Breast epithelium (tissue), 3 donors: ENCODE measurements at regions not wholly inside any gene's neighbourhood (a gene's known extent, or its start where the extent isn't known, plus 50 kb on each side); places are given as distances from the start of the nearest gene placed in this dataset.
"Not testable (repeated sequence)": the region's sequence is repeated elsewhere in the genome, so short reads cannot be mapped to it uniquely, and the experiment has no call there.

Source experiments
- CTCF ChIP-seq, 3 donors: fragments of 450-650 bp; IDR thresholded peaks; one replicate each; pipeline ENCODE4 v1.5.1; 2016 to 2017; ENCODE audit warnings: antibody characterized with exemption in 3 of 3, mild to moderate bottlenecking in 3 of 3, moderate library complexity in 3 of 3
- POLR2A ChIP-seq: fragments of 450-650 bp; IDR thresholded peaks from one replicate; pipeline ENCODE4 v1.6.1; 2016; ENCODE audit warnings: antibody characterized with exemption, mild to moderate bottlenecking, moderate library complexity
- POLR2AphosphoS5 ChIP-seq, 3 donors: sonication (generic); formaldehyde crosslinking; IDR thresholded peaks; one replicate each; pipeline ENCODE4 v1.6.1; 2017; ENCODE audit warnings: antibody characterized with exemption in 3 of 3

DNA sequence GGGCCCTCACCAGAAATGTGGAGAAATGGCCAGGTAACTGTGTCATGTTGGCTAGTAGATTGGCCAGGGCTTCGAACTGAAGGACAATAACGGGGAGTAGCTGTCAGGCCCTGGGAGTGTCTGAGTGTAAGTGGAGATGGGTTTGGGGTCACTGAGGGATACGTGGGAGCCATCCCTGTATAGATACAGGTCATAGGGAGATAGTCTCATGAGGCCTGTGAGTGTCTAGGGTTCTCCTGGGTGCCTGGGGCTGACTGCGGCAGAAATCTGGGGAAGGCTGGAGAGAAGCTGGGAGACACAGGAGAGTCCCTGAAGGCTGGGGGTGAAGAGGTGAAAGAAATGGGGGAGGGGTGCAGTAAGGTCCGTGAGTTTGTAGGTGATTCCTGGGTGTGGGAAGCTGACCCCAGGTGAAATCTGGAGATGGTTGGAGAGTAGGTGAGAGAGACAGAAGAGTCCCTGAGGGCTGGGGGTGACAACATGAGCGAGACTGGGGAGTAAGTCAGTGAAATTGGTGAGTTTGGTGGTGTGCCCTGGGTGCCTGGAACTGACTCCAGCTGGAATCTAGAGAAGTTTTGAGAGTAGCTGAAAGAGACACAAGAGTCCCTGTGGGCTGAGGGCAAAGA, 124.6 kb upstream of the ANKRD30BL start:
- TF ChIP-seq CTCF (IDR thresholded peaks at IDR 0.05); POLR2AphosphoS5 (IDR thresholded peaks at IDR 0.05); POLR2A: not testable (repeated sequence)
